HCT116 (cell line): ENCODE measurements at regions not wholly inside any gene's neighbourhood (a gene's known extent, or its start where the extent isn't known, plus 50 kb on each side); places are given as distances from the start of the nearest gene placed in this dataset.
A peak's percentile ranks its signal among the peaks of the same experiment; 100 is the strongest.

Experiments used
- ATAC-seq: fragments of 200-7000 bp; cut with Tn5 transposase; 2 replicates; pipeline ENCODE4 v1.9.1; 2020; ENCODE audit warnings: mild to moderate bottlenecking, moderate library complexity
- BruUV-seq: library from RNA; stranded (reverse); fragments of 400-500 nt; replicated peaks from 2 replicates; lab custom pipeline; 2021; lab: Mats Ljungman, UMichigan
- CTCF ChIA-PET: fragments of 300-600 bp; sonication (Branson Sonifier 250); formaldehyde crosslinking; loops from one replicate; lab custom pipeline; 2021; ENCODE audit warnings: antibody characterized with exemption; lab: Charles Lee
- POLR2A ChIA-PET: fragments of 300-600, 350-600 bp; sonication (Branson Sonifier 250); formaldehyde crosslinking; loops from one replicate; lab custom pipeline; 2021; ENCODE audit warnings: antibody characterized with exemption; lab: Charles Lee
- RAD21 ChIA-PET, 2 experiments: fragments of 300-600 bp; sonication (Branson Sonifier 250); formaldehyde crosslinking; loops; one replicate each; lab custom pipeline; 2023; ENCODE audit warnings: low total read pairs in 2 of 2; ENCODE audit not compliant: uncharacterized antibody in 2 of 2, unreplicated experiment in 2 of 2, low non-redundant PET in 1 of 2; lab: Charles Lee
- DNase-seq: peaks from one replicate; pipeline ENCODE4 v3.0.0-alpha.2; 2010; ENCODE audit warnings: low read depth, low spot score
- H2AFZ ChIP-seq: fragments of 200-600 bp; shearing (Covaris generic), sonication (generic); 2 replicates; pipeline ENCODE4 v1.6.1; 2017; ENCODE audit warnings: low read depth, mixed run types, mixed read lengths, antibody characterized with exemption, low read length; ENCODE audit not compliant: poor library complexity, severe bottlenecking
- H3K27ac ChIP-seq: 2 replicates; pipeline ENCODE4 v1.5.1; 2012; ENCODE audit warnings: low read depth, low read length
- H3K27me3 ChIP-seq: fragments of 200-600 bp; sonication (generic); 2 replicates; pipeline ENCODE4 v1.6.1; 2016; ENCODE audit warnings: mixed run types, low read length, mixed read lengths; ENCODE audit not compliant: insufficient read depth
- H3K36me3 ChIP-seq, 2 experiments: fragments of 200-500 bp in 1 of 2; fragments of 200-600 bp in 1 of 2; sonication (Bioruptor generic) in 1 of 2; sonication (generic) in 1 of 2; 2 replicates each; pipeline versions ENCODE4 v1.5.1 to v1.6.1; 2014 to 2016; ENCODE audit warnings: low read length in 2 of 2, inconsistent platforms in 1 of 2, mixed read lengths in 1 of 2, mixed run types in 1 of 2; ENCODE audit not compliant: insufficient read depth in 2 of 2, control insufficient read depth in 1 of 2
- H3K4me1 ChIP-seq, 2 experiments: fragments of 200-600 bp in 1 of 2; sonication (generic) in 1 of 2; 2 replicates each; pipeline versions ENCODE4 v1.5.1 to v1.6.1; 2012 to 2017; ENCODE audit warnings: low read length in 2 of 2, inconsistent platforms in 1 of 2, mild to moderate bottlenecking in 1 of 2, mixed read lengths in 1 of 2, mixed run types in 1 of 2, moderate library complexity in 1 of 2; ENCODE audit not compliant: insufficient read depth in 2 of 2, control insufficient read depth in 1 of 2
- H3K4me2 ChIP-seq: fragments of 200-600 bp; sonication (generic); 2 replicates; pipeline ENCODE4 v1.6.1; 2017; ENCODE audit warnings: mixed run types, low read length, mixed read lengths
- H3K4me3 ChIP-seq, 2 experiments: fragments of 200-600 bp in 1 of 2; sonication (generic) in 1 of 2; replicated peaks in 1 of 2; 2 replicates each; pipeline ENCODE4 v1.5.1; 2011 to 2016; ENCODE audit warnings: low read length in 2 of 2, control low read depth in 1 of 2, low read depth in 1 of 2, mild to moderate bottlenecking in 1 of 2, mixed read lengths in 1 of 2, mixed run types in 1 of 2
- H3K79me2 ChIP-seq: fragments of 200-600 bp; sonication (generic); 2 replicates; pipeline ENCODE4 v1.6.1; 2017; ENCODE audit warnings: mild to moderate bottlenecking, mixed run types, low read length, moderate library complexity, mixed read lengths; ENCODE audit not compliant: insufficient read depth
- H3K9ac ChIP-seq: fragments of 200-600 bp; sonication (generic); 2 replicates; pipeline ENCODE4 v1.6.1; 2016; ENCODE audit warnings: low read length, mixed read lengths
- H3K9me2 ChIP-seq: fragments of 200-600 bp; sonication (generic), shearing (Covaris generic); 2 replicates; pipeline ENCODE4 v1.6.1; 2017; ENCODE audit warnings: mixed run types, mild to moderate bottlenecking, moderate library complexity; ENCODE audit not compliant: insufficient read depth
- H3K9me3 ChIP-seq, 2 experiments: fragments of 200-500 bp in 1 of 2; fragments of 200-600 bp in 1 of 2; sonication (Bioruptor generic) in 1 of 2; sonication (generic) in 1 of 2; 2 replicates each; pipeline ENCODE4 v1.6.1; 2014 to 2017; ENCODE audit warnings: low read length in 2 of 2, mixed read lengths in 2 of 2, inconsistent platforms in 1 of 2, low read depth in 1 of 2, mild to moderate bottlenecking in 1 of 2, mixed run types in 1 of 2, moderate library complexity in 1 of 2; ENCODE audit not compliant: control insufficient read depth in 1 of 2, insufficient read depth in 1 of 2
- H4K20me1 ChIP-seq: fragments of 200-600 bp; sonication (generic), shearing (Covaris generic); 2 replicates; pipeline ENCODE4 v1.6.1; 2017; ENCODE audit warnings: mixed run types, mild to moderate bottlenecking, moderate library complexity; ENCODE audit not compliant: insufficient read depth
- CBX3 ChIP-seq: IDR thresholded peaks from 2 replicates; pipeline ENCODE4 v1.6.1; 2012; ENCODE audit warnings: low read depth
- CTCF ChIP-seq, 3 experiments: fragments of 200-600 bp in 1 of 3; sonication (generic) in 1 of 3; IDR thresholded peaks in 2 of 3; conservative IDR thresholded peaks in 1 of 3; 2 replicates each; pipeline ENCODE4 v1.5.1; 2012 to 2017; ENCODE audit warnings: low read depth in 2 of 3, low read length in 2 of 3, antibody characterized with exemption in 1 of 3, borderline replicate concordance in 1 of 3, control low read depth in 1 of 3, mild to moderate bottlenecking in 1 of 3, mixed read lengths in 1 of 3, mixed run types in 1 of 3, moderate library complexity in 1 of 3; ENCODE audit not compliant: insufficient read depth in 1 of 3
- FOSL1 ChIP-seq: IDR thresholded peaks from 2 replicates; pipeline ENCODE4 v1.6.1; 2012; ENCODE audit warnings: low read depth
- MAX ChIP-seq: IDR thresholded peaks from 2 replicates; pipeline ENCODE4 v1.6.1; 2012
- POLR2A ChIP-seq: IDR thresholded peaks from 2 replicates; pipeline ENCODE4 v1.7.0; 2011; ENCODE audit warnings: borderline replicate concordance; ENCODE audit not compliant: insufficient read depth, insufficient read length; ENCODE audit errors: extremely low read depth
- REST ChIP-seq: IDR thresholded peaks from 2 replicates; pipeline ENCODE4 v1.6.1; 2012; ENCODE audit warnings: low read depth
- SIN3A ChIP-seq: IDR thresholded peaks from 2 replicates; pipeline ENCODE4 v1.6.1; 2012; ENCODE audit warnings: low read depth
- TCF7L2 ChIP-seq: IDR thresholded peaks from 2 replicates; pipeline ENCODE4 v1.7.0; 2011; ENCODE audit warnings: borderline replicate concordance, inconsistent platforms; ENCODE audit not compliant: insufficient read depth, insufficient read length; ENCODE audit errors: extremely low read depth
- ZBTB33 ChIP-seq: IDR thresholded peaks from 2 replicates; pipeline ENCODE4 v1.6.1; 2011; ENCODE audit warnings: mild to moderate bottlenecking, low read length, moderate library complexity; ENCODE audit not compliant: insufficient replicate concordance; ENCODE audit errors: extremely low read depth
- ZFX ChIP-seq: fragments of 450-650 bp; IDR thresholded peaks from 2 replicates; pipeline ENCODE4 v1.6.1; 2017
- intact Hi-C: fragments of 100-400 bp; cut with micrococcal nuclease; formaldehyde crosslinking; loops from 2 replicates; pipeline ENCODE4 v1.10.0; 2022

- Histone ChIP-seq H3K27ac (no peak overlapping the region), H3K4me3 (no peak overlapping the region), H2AFZ (no peak overlapping the region), H3K9ac (no peak overlapping the region), H3K9me3 (no peaks in the 10 kb centered on the region), H3K79me2 (no peaks in the 10 kb centered on the region), H3K9me2 (no peaks in the 10 kb centered on the region), H4K20me1 (no peaks in the 10 kb centered on the region), H3K4me2 (no peak overlapping the region), H3K36me3 (no peaks in the 10 kb centered on the region), H3K27me3 (no peaks in the 10 kb centered on the region), H3K4me1 (no peaks in the 10 kb centered on the region)
- RAD21 ChIA-PET, result no interaction called here
- ATAC-seq, result peak; percentile 55; the same call in 1 of the 2 replicates
- CTCF ChIA-PET, result interaction anchor here (1.9 kb wide), 1 partner anchor 13 kb away, joined by 13 read pairs; no protein-coding TSS in a partner anchor
- TF ChIP-seq FOSL1, result no peak
- TF ChIP-seq CTCF (IDR thresholded peaks at IDR 0.05 in 2 of 3, conservative IDR thresholded peaks at IDR 0.05 in 1 of 3; ENCODE audit: borderline replicate concordance in 1 of 3, insufficient read depth in 1 of 3, low read depth in 2 of 3, low read length in 2 of 3), result peak in 2 of 3 experiments; percentile 23 to 35; a peak in 2 of 6 replicates
- intact Hi-C loops, result no loop called here
- BruUV-seq, result no TSS peak
- POLR2A ChIA-PET, result no interaction called here
- DNase-seq, result no peak
These were observed 149.4 kb downstream of the KCNJ12 start for GRCh38 chr17:21525464-21526130.

- Histone ChIP-seq H3K4me1 (no peaks in the 10 kb centered on the region), H2AFZ (no peak overlapping the region), H3K79me2 (no peaks in the 10 kb centered on the region), H3K27me3 (no peaks in the 10 kb centered on the region), H3K9me3 (no peaks in the 10 kb centered on the region), H3K27ac (no peak overlapping the region), H3K4me3 (no peak overlapping the region), H4K20me1 (no peaks in the 10 kb centered on the region), H3K4me2 (no peak overlapping the region), H3K9ac (no peak overlapping the region), H3K9me2 (no peaks in the 10 kb centered on the region), H3K36me3 (no peaks in the 10 kb centered on the region)
- ChIA-PET RAD21 (no interaction called here), POLR2A (no interaction called here), CTCF (no interaction called here)
- no peak for DNase-seq
- BruUV-seq, result no TSS peak
- intact Hi-C loops, result no loop called here
- ATAC-seq, result no peak
- TF ChIP-seq ZBTB33, result no peak
- no peak for TF ChIP-seq POLR2A
- TF ChIP-seq ZFX, result no peak
- TF ChIP-seq CBX3, result no peak
- TF ChIP-seq TCF7L2, result no peak
- TF ChIP-seq MAX, result no peak
- TF ChIP-seq SIN3A, result no peak
- TF ChIP-seq REST, result no peak
These were observed 152.0 kb downstream of the KCNJ12 start for GRCh38 chr17:21528031-21528695.
